Tibial nerve (tissue), 4 donors: ENCODE measurements at regions not wholly inside any gene's neighbourhood (a gene's known extent, or its start where the extent isn't known, plus 50 kb on each side); places are given as distances from the start of the nearest gene placed in this dataset.

ENCODE experiments used
- DNase-seq, 2 donors: peaks; one replicate each; pipeline ENCODE4 v3.0.0-alpha.2; 2019; ENCODE audit warnings: low spot score in 2 of 2
- H3K27ac ChIP-seq, 4 donors: fragments of 200-600 bp; sonication (generic) in 3 of 4; one replicate each; pipeline ENCODE4 v1.5.1; 2017 to 2019; ENCODE audit warnings: mild to moderate bottlenecking in 1 of 4
- H3K27me3 ChIP-seq, 2 donors: fragments of 200-600 bp; sonication (generic) in 1 of 2; one replicate each; pipeline versions ENCODE4 v1.5.1 to v1.6.0; 2017 to 2019
- H3K36me3 ChIP-seq, 3 donors: fragments of 200-600 bp; sonication (generic); one replicate each; pipeline ENCODE4 v1.5.1; 2018 to 2019
- H3K4me1 ChIP-seq, 4 donors: fragments of 200-600 bp; sonication (generic) in 3 of 4; one replicate each; pipeline ENCODE4 v1.5.1; 2017 to 2019
- H3K4me3 ChIP-seq, 4 donors: fragments of 200-600 bp; sonication (generic) in 3 of 4; one replicate each; pipeline ENCODE4 v1.5.1; 2017 to 2019; ENCODE audit warnings: mild to moderate bottlenecking in 1 of 4, moderate library complexity in 1 of 4
- H3K9me3 ChIP-seq, 4 donors: fragments of 200-600 bp; sonication (generic) in 3 of 4; one replicate each; pipeline ENCODE4 v1.5.1; 2017 to 2019
- EP300 ChIP-seq, 2 donors: sonication (generic); formaldehyde crosslinking; IDR thresholded peaks; one replicate each; pipeline ENCODE4 v1.6.1; 2017; ENCODE audit warnings: antibody characterized with exemption in 2 of 2, mild to moderate bottlenecking in 1 of 2
- POLR2A ChIP-seq, 2 donors: fragments of 450-650 bp; IDR thresholded peaks; one replicate each; pipeline ENCODE4 v1.6.1; 2017; ENCODE audit warnings: antibody characterized with exemption in 2 of 2, mild to moderate bottlenecking in 2 of 2, moderate library complexity in 2 of 2
- WGBS, 2 donors: methylation state at CpG; one replicate each; pipeline ENCODE4 v1.1.5; 2018; 5-methylcytosine and 5-hydroxymethylcytosine counted together
- TF ChIP-seq, protein P1 (sequence below), 5 experiments: fragments of 200-600 bp in 3 of 5; fragments of 450-650 bp in 2 of 5; sonication (generic) in 3 of 5; IDR thresholded peaks; one replicate each; pipeline ENCODE4 v1.5.1; 2016 to 2019; ENCODE audit warnings: antibody characterized with exemption in 5 of 5, mild to moderate bottlenecking in 3 of 5, moderate library complexity in 2 of 5

DNA sequence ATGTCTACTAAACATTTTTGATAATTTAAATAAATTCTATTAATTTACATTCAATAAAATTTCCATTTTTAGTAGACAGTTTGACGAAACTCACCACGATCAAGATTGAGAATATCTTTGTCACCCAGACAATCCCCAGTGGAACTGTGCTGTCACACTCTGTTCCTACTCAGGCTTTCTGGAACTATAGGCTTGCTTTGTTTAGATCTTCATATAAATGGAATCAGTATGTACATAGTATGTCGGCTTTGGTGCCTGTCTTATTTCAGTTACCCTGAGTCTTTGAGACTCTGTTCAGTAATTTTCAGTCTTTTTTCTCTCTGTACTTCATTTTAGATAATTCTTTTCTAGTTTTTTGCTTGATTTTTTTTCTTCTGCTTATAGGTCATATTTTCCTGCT is 163.5 kb upstream of the EMCN start:
- no peak for DNase-seq
- H3K4me3 ChIP-seq: no peak overlapping the region
- no peaks in the 10 kb centered on the region for H3K9me3 ChIP-seq
- no peaks in the 10 kb centered on the region for H3K27me3 ChIP-seq
- 81 to 91% methylated on average over 3 of the region's 3 CpGs for WGBS, 2 donors
- H3K36me3 ChIP-seq: no peaks in the 10 kb centered on the region
- H3K4me1 ChIP-seq: peaks cover 0 to 1% (median 0%) of the 10 kb centered on the region in 4 donors
- H3K27ac ChIP-seq: no peak overlapping the region
- TF ChIP-seq, protein P1, sequence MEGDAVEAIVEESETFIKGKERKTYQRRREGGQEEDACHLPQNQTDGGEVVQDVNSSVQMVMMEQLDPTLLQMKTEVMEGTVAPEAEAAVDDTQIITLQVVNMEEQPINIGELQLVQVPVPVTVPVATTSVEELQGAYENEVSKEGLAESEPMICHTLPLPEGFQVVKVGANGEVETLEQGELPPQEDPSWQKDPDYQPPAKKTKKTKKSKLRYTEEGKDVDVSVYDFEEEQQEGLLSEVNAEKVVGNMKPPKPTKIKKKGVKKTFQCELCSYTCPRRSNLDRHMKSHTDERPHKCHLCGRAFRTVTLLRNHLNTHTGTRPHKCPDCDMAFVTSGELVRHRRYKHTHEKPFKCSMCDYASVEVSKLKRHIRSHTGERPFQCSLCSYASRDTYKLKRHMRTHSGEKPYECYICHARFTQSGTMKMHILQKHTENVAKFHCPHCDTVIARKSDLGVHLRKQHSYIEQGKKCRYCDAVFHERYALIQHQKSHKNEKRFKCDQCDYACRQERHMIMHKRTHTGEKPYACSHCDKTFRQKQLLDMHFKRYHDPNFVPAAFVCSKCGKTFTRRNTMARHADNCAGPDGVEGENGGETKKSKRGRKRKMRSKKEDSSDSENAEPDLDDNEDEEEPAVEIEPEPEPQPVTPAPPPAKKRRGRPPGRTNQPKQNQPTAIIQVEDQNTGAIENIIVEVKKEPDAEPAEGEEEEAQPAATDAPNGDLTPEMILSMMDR (IDR thresholded peaks at IDR 0.05): no peak
- TF ChIP-seq POLR2A (IDR thresholded peaks at IDR 0.05) (no peak), EP300 (IDR thresholded peaks at IDR 0.05) (no peak)

GRCh38 chr4:100679926-100680325 is 162.1 kb upstream of the EMCN start:
- no peak for DNase-seq
- H3K36me3 ChIP-seq: no peaks in the 10 kb centered on the region

GRCh38 chr4:100674976-100675375 is 157.2 kb upstream of the EMCN start:
- WGBS, 2 donors: 90 to 95% methylated on average over 3 of the region's 3 CpGs
- no peaks in the 10 kb centered on the region for H3K4me1 ChIP-seq
- DNase-seq: no peak
- H3K27me3 ChIP-seq: no peaks in the 10 kb centered on the region
- no peaks in the 10 kb centered on the region for H3K36me3 ChIP-seq
- TF ChIP-seq EP300 (IDR thresholded peaks at IDR 0.05) (no peak), POLR2A (IDR thresholded peaks at IDR 0.05) (no peak)
- TF ChIP-seq, protein P1 (IDR thresholded peaks at IDR 0.05): no peak
- H3K4me3 ChIP-seq: no peak overlapping the region
- H3K27ac ChIP-seq: no peak overlapping the region
- H3K9me3 ChIP-seq: no peaks in the 10 kb centered on the region

More at GRCh38 chr4:100679926-100680325, 162.1 kb upstream of the EMCN start:
- Histone ChIP-seq H3K9me3 (no peaks in the 10 kb centered on the region), H3K4me3 (no peak overlapping the region), H3K27me3 (no peaks in the 10 kb centered on the region), H3K4me1 (no peaks in the 10 kb centered on the region), H3K27ac (no peak overlapping the region)
- WGBS, 2 donors: 28 to 47% methylated on average over 1 of the region's 1 CpG
- TF ChIP-seq, protein P1 (IDR thresholded peaks at IDR 0.05): no peak
- no peak for TF ChIP-seq EP300 (IDR thresholded peaks at IDR 0.05)
- no peak for TF ChIP-seq POLR2A (IDR thresholded peaks at IDR 0.05)

DNA sequence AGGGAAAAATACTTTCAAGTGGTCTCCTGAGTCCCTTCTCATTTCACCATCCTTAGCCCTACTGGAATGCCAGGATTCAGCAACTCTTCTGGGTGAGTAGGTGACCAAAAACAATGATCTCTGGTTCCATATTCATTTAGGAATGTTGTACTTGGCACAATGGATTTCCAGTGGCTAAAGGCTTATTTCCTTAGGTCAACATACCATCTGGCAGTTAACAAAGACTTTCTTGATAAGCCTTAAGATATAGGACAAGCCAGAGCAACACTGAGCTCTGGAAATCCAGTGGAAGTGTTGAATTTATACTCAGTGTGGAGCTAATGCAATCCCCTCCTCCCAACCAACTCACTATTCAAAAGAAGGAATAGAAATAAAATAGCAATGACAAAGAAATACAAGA is 139.4 kb upstream of the EMCN start:
- Histone ChIP-seq H3K4me3 (no peak overlapping the region), H3K4me1 (peaks cover 0 to 5% (median 0%) of the 10 kb centered on the region in 4 donors), H3K27ac (no peak overlapping the region), H3K27me3 (no peaks in the 10 kb centered on the region), H3K36me3 (no peaks in the 10 kb centered on the region), H3K9me3 (no peaks in the 10 kb centered on the region)
- TF ChIP-seq EP300 (IDR thresholded peaks at IDR 0.05) (peak in 1 of 2 donors; percentile 45), POLR2A (IDR thresholded peaks at IDR 0.05) (no peak)
- TF ChIP-seq, protein P1 (IDR thresholded peaks at IDR 0.05): no peak
- no peak for DNase-seq

GRCh38 chr4:100651499-100652175 is 133.8 kb upstream of the EMCN start:
- H3K9me3 ChIP-seq: no peaks in the 10 kb centered on the region
- no peaks in the 10 kb centered on the region for H3K36me3 ChIP-seq
- no peak for DNase-seq
- no peak overlapping the region for H3K4me3 ChIP-seq
- WGBS, 2 donors: 84 to 86% methylated on average over 3 of the region's 3 CpGs
- peaks cover 0 to 3% (median 0%) of the 10 kb centered on the region in 4 donors for H3K4me1 ChIP-seq
- no peak overlapping the region for H3K27ac ChIP-seq
- TF ChIP-seq POLR2A (IDR thresholded peaks at IDR 0.05): no peak
- TF ChIP-seq EP300 (IDR thresholded peaks at IDR 0.05): no peak
- TF ChIP-seq, protein P1 (IDR thresholded peaks at IDR 0.05): no peak
- no peaks in the 10 kb centered on the region for H3K27me3 ChIP-seq
